Vagina (tissue), 2 donors: ENCODE measurements at regions not wholly inside any gene's neighbourhood (a gene's known extent, or its start where the extent isn't known, plus 50 kb on each side); places are given as distances from the start of the nearest gene placed in this dataset.
"Not testable (repeated sequence)": the region's sequence is repeated elsewhere in the genome, so short reads cannot be mapped to it uniquely, and the experiment has no call there.

Experiments used
- DNase-seq, 2 donors: peaks; one replicate each; pipeline ENCODE4 v3.0.0-alpha.2; 2017; ENCODE audit errors: extremely low spot score in 2 of 2
- H3K27ac ChIP-seq: fragments of 200-600 bp; sonication (generic); one replicate; pipeline ENCODE4 v1.5.1; 2019
- H3K27me3 ChIP-seq: fragments of 200-600 bp; sonication (generic); one replicate; pipeline ENCODE4 v1.5.1; 2019
- H3K36me3 ChIP-seq, 2 donors: fragments of 200-600 bp; sonication (generic); one replicate each; pipeline ENCODE4 v1.5.1; 2017 to 2019
- H3K4me1 ChIP-seq: fragments of 200-600 bp; sonication (generic); one replicate; pipeline ENCODE4 v1.5.1; 2019
- H3K4me3 ChIP-seq, 2 donors: fragments of 200-600 bp; sonication (generic); 1 replicate in 1 of 2; 2 replicates in 1 of 2; pipeline ENCODE4 v1.5.1; 2016 to 2019
- H3K9me3 ChIP-seq: fragments of 200-600 bp; sonication (generic); one replicate; pipeline ENCODE4 v1.5.1; 2019
- CTCF ChIP-seq, 3 experiments: fragments of 450-650 bp in 2 of 3; fragments of 200-600 bp in 1 of 3; sonication (generic) in 1 of 3; IDR thresholded peaks; one replicate each; pipeline ENCODE4 v1.5.1; 2017 to 2019; ENCODE audit warnings: antibody characterized with exemption in 3 of 3, mild to moderate bottlenecking in 2 of 3, moderate library complexity in 2 of 3
- POLR2A ChIP-seq, 2 donors: fragments of 450-650 bp; IDR thresholded peaks; one replicate each; pipeline ENCODE4 v1.6.1; 2017; ENCODE audit warnings: antibody characterized with exemption in 2 of 2, mild to moderate bottlenecking in 2 of 2, moderate library complexity in 2 of 2
- POLR2AphosphoS5 ChIP-seq, 2 donors: sonication (generic); formaldehyde crosslinking; IDR thresholded peaks; one replicate each; pipeline ENCODE4 v1.9.0; 2017; ENCODE audit warnings: antibody characterized with exemption in 2 of 2, mild to moderate bottlenecking in 2 of 2, low read depth in 1 of 2; ENCODE audit not compliant: insufficient read depth in 1 of 2
- intact Hi-C: fragments of 100-400 bp; cut with DNase I; formaldehyde crosslinking; loops from one replicate; pipeline ENCODE4 v1.15.1; 2023

DNA sequence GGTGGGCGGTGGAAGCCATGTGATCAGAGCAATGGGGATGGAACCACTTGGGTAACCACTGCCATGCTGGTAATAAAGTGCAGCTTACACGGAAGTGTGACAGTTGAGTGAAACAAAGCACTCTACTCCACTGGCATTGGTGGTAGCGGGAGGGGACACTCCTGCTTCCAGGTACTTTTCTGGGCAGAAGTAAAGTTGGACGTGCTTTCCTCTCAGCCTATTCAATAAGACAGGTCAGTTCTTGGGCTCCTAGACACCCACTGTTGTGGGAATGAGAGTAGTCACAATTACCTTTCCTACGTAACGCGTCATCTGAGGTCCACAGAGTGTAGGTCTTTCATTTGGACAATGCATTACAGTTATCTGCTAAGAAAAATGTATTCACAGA is 51.7 kb upstream of the CHD2 start:
- intact Hi-C loops, result no loop called here
- Histone ChIP-seq H3K9me3 (no peaks in the 10 kb centered on the region), H3K4me1 (peaks cover 16% of the 10 kb centered on the region), H3K27ac (no peak overlapping the region), H3K4me3 (no peak overlapping the region), H3K27me3 (no peaks in the 10 kb centered on the region), H3K36me3 (no peaks in the 10 kb centered on the region)
- no peak for TF ChIP-seq POLR2AphosphoS5 (IDR thresholded peaks at IDR 0.05; ENCODE audit: insufficient read depth in 1 of 2, low read depth in 1 of 2)
- TF ChIP-seq POLR2A (IDR thresholded peaks at IDR 0.05), result no peak
- no peak for TF ChIP-seq CTCF (IDR thresholded peaks at IDR 0.05)
- DNase-seq, result no peak

GRCh38 chr15:92848852-92849598 is 51.1 kb upstream of the CHD2 start:
- Histone ChIP-seq H3K4me3 (no peak overlapping the region), H3K4me1 (peaks cover 16% of the 10 kb centered on the region), H3K9me3 (no peaks in the 10 kb centered on the region), H3K27ac (no peak overlapping the region), H3K27me3 (no peaks in the 10 kb centered on the region), H3K36me3 (no peaks in the 10 kb centered on the region)
- TF ChIP-seq CTCF (IDR thresholded peaks at IDR 0.05), result no peak
- TF ChIP-seq POLR2A (IDR thresholded peaks at IDR 0.05), result no peak
- TF ChIP-seq POLR2AphosphoS5 (IDR thresholded peaks at IDR 0.05; ENCODE audit: insufficient read depth in 1 of 2, low read depth in 1 of 2), result no peak
- DNase-seq, result no peak
- intact Hi-C loops, result no loop called here

DNA sequence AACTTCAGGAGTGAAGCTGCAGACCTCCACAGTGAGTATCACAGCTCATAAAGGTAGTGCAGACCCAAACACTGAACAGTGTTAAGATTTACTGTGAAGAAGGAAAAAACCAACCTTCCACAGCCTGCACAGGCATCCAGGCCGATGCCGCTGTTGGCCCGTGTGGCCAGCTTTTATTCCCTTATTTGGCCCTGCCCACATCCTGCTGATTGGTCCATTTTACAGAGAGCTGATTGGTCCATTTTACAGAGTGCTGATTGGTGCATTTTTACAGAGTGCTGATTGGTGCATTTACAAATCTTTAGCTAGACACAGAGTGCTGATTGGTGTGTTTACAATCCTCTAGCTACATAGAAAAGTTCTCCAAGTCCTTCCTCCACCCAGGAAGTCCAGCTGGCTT is 49.9 kb upstream of the CHD2 start:
- H3K9me3 ChIP-seq, H3K27ac ChIP-seq, DNase-seq, H3K36me3 ChIP-seq, H3K27me3 ChIP-seq, intact Hi-C loops, H3K4me1 ChIP-seq, H3K4me3 ChIP-seq: not testable (repeated sequence)
